Cardiac muscle cell (in vitro differentiated cells and primary cell): ENCODE measurements at regions not wholly inside any gene's neighbourhood (a gene's known extent, or its start where the extent isn't known, plus 50 kb on each side); places are given as distances from the start of the nearest gene placed in this dataset.

Source experiments
- DNase-seq, 2 donors: peaks; one replicate each; pipeline versions ENCODE4 v3.0.0 to v3.0.0-alpha.2; 2010 to 2017; ENCODE audit warnings: low read depth in 1 of 2, low spot score in 1 of 2
- H3K27ac ChIP-seq: fragments of 200-600 bp; sonication (generic); 2 replicates; pipeline ENCODE4 v1.5.1; 2016
- H3K27me3 ChIP-seq: fragments of 200-600 bp; sonication (generic); 2 replicates; pipeline ENCODE4 v1.6.0; 2016; ENCODE audit warnings: control low read depth
- H3K36me3 ChIP-seq: fragments of 200-600 bp; sonication (generic); 2 replicates; pipeline ENCODE4 v1.5.1; 2016; ENCODE audit warnings: control low read depth
- H3K4me1 ChIP-seq: fragments of 200-600 bp; sonication (generic); 2 replicates; pipeline ENCODE4 v1.8.1; 2017; ENCODE audit warnings: low read depth, mild to moderate bottlenecking, mixed run types
- H3K4me3 ChIP-seq: fragments of 200-600 bp; sonication (generic); 2 replicates; pipeline ENCODE4 v1.5.1; 2016; ENCODE audit warnings: mild to moderate bottlenecking
- H3K9me3 ChIP-seq: fragments of 200-600 bp; sonication (generic); 2 replicates; pipeline ENCODE4 v1.5.1; 2017; ENCODE audit warnings: low read depth, mild to moderate bottlenecking, control low read depth
- CTCF ChIP-seq: IDR thresholded peaks from 2 replicates; pipeline ENCODE4 v1.5.1; 2012; ENCODE audit warnings: low read depth, mild to moderate bottlenecking, low read length

- Histone ChIP-seq H3K27ac (no peak overlapping the region), H3K36me3 (no peaks in the 10 kb centered on the region)
Observed at GRCh38 chr1:58264462-58264861, 282.1 kb downstream of the OMA1 start.

GRCh38 chr1:58262702-58263101, 283.8 kb downstream of the OMA1 start:
- H3K4me1 ChIP-seq = no peaks in the 10 kb centered on the region
- no peaks in the 10 kb centered on the region for H3K9me3 ChIP-seq
- H3K27me3 ChIP-seq = no peaks in the 10 kb centered on the region
- no peak for DNase-seq
- no peaks in the 10 kb centered on the region for H3K36me3 ChIP-seq
- no peak for TF ChIP-seq CTCF
- H3K27ac ChIP-seq = no peak overlapping the region
- no peak overlapping the region for H3K4me3 ChIP-seq

More at GRCh38 chr1:58264462-58264861, 282.1 kb downstream of the OMA1 start:
- no peak for TF ChIP-seq CTCF
- no peaks in the 10 kb centered on the region for H3K9me3 ChIP-seq
- DNase-seq = no peak
- H3K4me1 ChIP-seq = no peaks in the 10 kb centered on the region
- no peaks in the 10 kb centered on the region for H3K27me3 ChIP-seq
- no peak overlapping the region for H3K4me3 ChIP-seq

GRCh38 chr1:58258082-58258481, 288.4 kb downstream of the OMA1 start:
- H3K27me3 ChIP-seq = no peaks in the 10 kb centered on the region
- no peak overlapping the region for H3K4me3 ChIP-seq
- no peaks in the 10 kb centered on the region for H3K9me3 ChIP-seq
- no peak for DNase-seq
- no peaks in the 10 kb centered on the region for H3K4me1 ChIP-seq
- no peaks in the 10 kb centered on the region for H3K36me3 ChIP-seq
- no peak overlapping the region for H3K27ac ChIP-seq
- TF ChIP-seq CTCF = no peak

- no peaks in the 10 kb centered on the region for H3K36me3 ChIP-seq
- no peak for TF ChIP-seq CTCF
Observed at GRCh38 chr1:58257003-58257402, 289.5 kb downstream of the OMA1 start.

GRCh38 chr1:58256546-58256945, 290.0 kb downstream of the OMA1 start:
- Histone ChIP-seq H3K4me3 (no peak overlapping the region), H3K4me1 (no peaks in the 10 kb centered on the region), H3K36me3 (no peaks in the 10 kb centered on the region), H3K9me3 (no peaks in the 10 kb centered on the region), H3K27ac (no peak overlapping the region), H3K27me3 (peaks cover 3% of the 10 kb centered on the region)
- TF ChIP-seq CTCF = no peak
- DNase-seq = no peak

More at GRCh38 chr1:58257003-58257402, 289.5 kb downstream of the OMA1 start:
- no peaks in the 10 kb centered on the region for H3K4me1 ChIP-seq
- H3K27me3 ChIP-seq = peaks cover 3% of the 10 kb centered on the region
- no peak overlapping the region for H3K4me3 ChIP-seq
- H3K27ac ChIP-seq = no peak overlapping the region
- no peaks in the 10 kb centered on the region for H3K9me3 ChIP-seq
- no peak for DNase-seq

- H3K4me3 ChIP-seq = no peak overlapping the region
- H3K36me3 ChIP-seq = no peaks in the 10 kb centered on the region
- H3K9me3 ChIP-seq = no peaks in the 10 kb centered on the region
- no peak overlapping the region for H3K27ac ChIP-seq
- no peak for DNase-seq
- no peak for TF ChIP-seq CTCF
- H3K27me3 ChIP-seq = peaks cover 6% of the 10 kb centered on the region
- no peaks in the 10 kb centered on the region for H3K4me1 ChIP-seq
Observed at GRCh38 chr1:58256041-58256440, 290.5 kb downstream of the OMA1 start.
